ENCODE measurements at regions not wholly inside any gene's neighbourhood (a gene's known extent, or its start where the extent isn't known, plus 50 kb on each side); places are given as distances from the start of the nearest gene placed in this dataset.

- H3K36me3 ChIP-seq (ENCODE audit: control insufficient read depth in 2 of 2, insufficient read depth in 2 of 2, low read length in 1 of 2): no peaks in the 10 kb centered on the region
- ChIA-PET POLR2A (no interaction called here), SMC1A (ENCODE audit: uncharacterized antibody, unreplicated experiment) (no interaction called here), CTCF (no interaction called here), RAD21 (ENCODE audit: unreplicated experiment) (no interaction called here)
- H3K9me3 ChIP-seq (replicated peaks; ENCODE audit: control insufficient read depth, insufficient read depth, low read length): peaks cover 1% of the 10 kb centered on the region; the same call in 2 of the 3 replicates
- no peak for DNase-seq (ENCODE audit: low read depth, low spot score)
- H3K4me3 ChIP-seq: no peak overlapping the region
- BruUV-seq (replicated peaks): no TSS peak
- no peaks in the 10 kb centered on the region for H3K79me2 ChIP-seq (ENCODE audit: control insufficient read depth, insufficient read depth, low read length)
- no peak overlapping the region for H2AFZ ChIP-seq (ENCODE audit: control insufficient read depth, low read depth, low read length)
- H3K9ac ChIP-seq (ENCODE audit: control insufficient read depth, insufficient read depth, low read length): no peak overlapping the region
- in situ Hi-C loops (cut with MboI): no loop called here
- ATAC-seq: no peak
- H3K27me3 ChIP-seq (replicated peaks in 1 of 2; ENCODE audit: control insufficient read depth in 2 of 2, insufficient read depth in 2 of 2, low read length in 1 of 2): no peaks in the 10 kb centered on the region; a peak in 1 of 4 replicates
- FAIRE-seq: no peak
- intact Hi-C loops (cut with micrococcal nuclease; ENCODE audit: unreplicated experiment): no loop called here
- 38% methylated on average over 12 of the region's 12 CpGs for WGBS (ENCODE audit: insufficient coverage, insufficient replicate concordance, low lambda C conversion rate, missing lambda C conversion rate)
- H3K27ac ChIP-seq (ENCODE audit: control insufficient read depth, insufficient read depth): no peak overlapping the region
- no peaks in the 10 kb centered on the region for H3K4me1 ChIP-seq (ENCODE audit: control insufficient read depth, insufficient read depth, low read length)
- no peak overlapping the region for H3K4me2 ChIP-seq (ENCODE audit: control insufficient read depth, insufficient read depth)
- no peaks in the 10 kb centered on the region for H4K20me1 ChIP-seq (ENCODE audit: control insufficient read depth, insufficient read depth)
- no peak for TF ChIP-seq CTCF (IDR thresholded peaks at IDR 0.05 in 2 of 3, conservative IDR thresholded peaks at IDR 0.05 in 1 of 3; ENCODE audit: control insufficient read depth in 2 of 3, extremely low read depth in 1 of 3, insufficient read depth in 1 of 3, low read depth in 3 of 3, low read length in 3 of 3)
- TF ChIP-seq MEF2B (IDR thresholded peaks at IDR 0.05; ENCODE audit: partially characterized antibody, poor library complexity, severe bottlenecking): no peak
- no peak for TF ChIP-seq E2F4 (IDR thresholded peaks at IDR 0.05; ENCODE audit: low read depth, low read length)
- no peak for TF ChIP-seq RAD51 (IDR thresholded peaks at IDR 0.05)
- no peak for TF ChIP-seq ELK1 (IDR thresholded peaks at IDR 0.05; ENCODE audit: low read depth, low read length)
- TF ChIP-seq TCF3 (IDR thresholded peaks at IDR 0.05; ENCODE audit: borderline replicate concordance, insufficient read depth, low read depth, low read length): no peak
- no peak for TF ChIP-seq RELB (IDR thresholded peaks at IDR 0.05; ENCODE audit: low read depth)
- no peak for TF ChIP-seq NR2C2 (IDR thresholded peaks at IDR 0.05; ENCODE audit: borderline replicate concordance, control insufficient read depth, insufficient read length, low read depth)
- TF ChIP-seq ZBTB4 (CRISPR knock-in tag; IDR thresholded peaks at IDR 0.05): no peak
- no peak for TF ChIP-seq GABPA (IDR thresholded peaks at IDR 0.05; ENCODE audit: low read depth)
- TF ChIP-seq SKIL (IDR thresholded peaks at IDR 0.05; ENCODE audit: low read depth, poor library complexity, severe bottlenecking): no peak
Measured at GRCh38 chr5:135654761-135655467, 76.1 kb upstream of the CXCL14 start.

Measured in GM12878 (cell line).